ENCODE measurements at regions not wholly inside any gene's neighbourhood (a gene's known extent, or its start where the extent isn't known, plus 50 kb on each side); places are given as distances from the start of the nearest gene placed in this dataset.

DNA sequence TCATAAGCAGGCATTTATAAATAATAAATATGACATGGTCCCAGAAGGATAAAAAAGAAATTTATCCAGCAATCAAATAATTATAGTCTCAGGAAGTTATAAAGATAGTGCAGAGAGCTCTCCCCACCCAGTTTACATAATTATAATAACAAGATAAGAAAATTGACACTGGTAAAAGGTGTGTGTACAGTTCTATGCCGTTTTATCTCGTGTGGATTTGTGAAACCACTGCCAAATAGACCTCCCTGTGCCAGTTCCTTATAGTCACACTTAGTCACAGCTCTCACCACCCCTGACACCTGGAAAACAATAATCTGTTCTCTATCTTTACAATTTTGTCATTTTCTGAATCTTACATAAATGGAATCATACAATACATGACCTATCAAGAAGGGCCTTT lies 320.1 kb downstream of the KBTBD8 start:
- no peak for TF ChIP-seq CTCF (IDR thresholded peaks at IDR 0.05; ENCODE audit: insufficient read depth, low read depth, low read length)
- no peak overlapping the region for H3K4me3 ChIP-seq (ENCODE audit: low read depth, low read length)
- DNase-seq (ENCODE audit: low read depth): no peak

- DNase-seq (ENCODE audit: low read depth): no peak
- H3K4me3 ChIP-seq (ENCODE audit: low read depth, low read length): no peak overlapping the region
- no peak for TF ChIP-seq CTCF (IDR thresholded peaks at IDR 0.05; ENCODE audit: insufficient read depth, low read depth, low read length)
Measured at GRCh38 chr3:67324554-67324953, 326.4 kb downstream of the KBTBD8 start.
